Stimulated activated CD4-positive, alpha-beta T cell treated with anti-CD3 and anti-CD28 coated beads, Interleukin-15, amount 100 ng/mL, for 1 hour (primary cell): ENCODE measurements at regions not wholly inside any gene's neighbourhood (a gene's known extent, or its start where the extent isn't known, plus 50 kb on each side); places are given as distances from the start of the nearest gene placed in this dataset.

Experiments used
- DNase-seq, 2 donors: peaks; one replicate each; pipeline ENCODE4 v3.0.0-alpha.2; 2020; ENCODE audit warnings: low read depth in 1 of 2, low spot score in 1 of 2

DNA sequence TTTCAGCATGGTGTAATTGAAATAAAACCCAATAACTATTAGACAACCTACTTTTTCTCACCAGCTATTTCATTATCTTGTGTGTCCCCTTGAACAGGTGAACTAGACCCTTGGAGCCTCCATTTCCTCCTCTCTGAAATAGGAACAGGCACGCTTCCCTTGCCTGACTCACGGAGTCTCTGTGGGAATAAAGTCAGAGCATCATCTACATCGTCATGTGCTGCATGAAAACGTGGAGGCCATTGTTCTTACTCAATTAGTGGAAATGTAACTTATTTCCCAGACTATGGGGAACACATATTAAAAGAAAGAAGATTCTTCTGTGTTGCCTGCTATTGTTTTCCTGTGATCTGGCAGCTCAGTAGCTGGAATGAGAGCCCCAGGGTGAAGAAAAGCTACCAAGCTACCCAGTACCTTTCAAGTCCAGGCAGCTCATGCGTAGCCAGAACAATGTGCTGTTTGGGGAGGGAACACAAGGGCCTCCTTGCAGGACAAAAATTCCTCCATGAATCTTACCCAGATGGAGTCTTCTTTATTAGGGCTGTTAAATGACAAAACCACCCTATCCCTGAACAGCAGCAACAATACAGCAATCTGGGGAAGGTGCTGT lies 59.8 kb downstream of the SOX11 start:
- DNase-seq, result no peak

GRCh38 chr2:5756272-5756671 lies 64.1 kb downstream of the SOX11 start:
- DNase-seq, result no peak

DNA sequence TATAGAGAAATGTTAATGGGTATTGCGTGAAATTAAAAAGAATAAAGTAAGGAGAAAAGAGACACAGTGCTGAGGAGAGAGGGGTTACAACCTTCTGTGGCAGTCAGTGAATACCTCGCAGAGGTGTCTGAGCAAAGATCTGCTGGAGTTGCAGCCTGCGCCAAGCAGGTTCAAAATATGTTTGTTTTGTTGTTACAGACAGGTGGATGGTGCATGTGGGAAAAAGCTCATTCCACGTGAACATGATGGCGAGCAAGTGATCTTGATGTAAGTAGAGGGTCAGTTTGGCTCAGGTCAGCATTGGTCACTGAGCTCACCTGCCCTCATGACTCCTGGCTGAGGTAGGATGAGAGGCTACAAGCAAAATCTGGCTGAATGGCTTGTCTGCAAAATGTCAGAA lies 66.2 kb downstream of the SOX11 start:
- DNase-seq, result no peak

GRCh38 chr2:5759949-5760348 lies 67.8 kb downstream of the SOX11 start:
- no peak for DNase-seq

DNA sequence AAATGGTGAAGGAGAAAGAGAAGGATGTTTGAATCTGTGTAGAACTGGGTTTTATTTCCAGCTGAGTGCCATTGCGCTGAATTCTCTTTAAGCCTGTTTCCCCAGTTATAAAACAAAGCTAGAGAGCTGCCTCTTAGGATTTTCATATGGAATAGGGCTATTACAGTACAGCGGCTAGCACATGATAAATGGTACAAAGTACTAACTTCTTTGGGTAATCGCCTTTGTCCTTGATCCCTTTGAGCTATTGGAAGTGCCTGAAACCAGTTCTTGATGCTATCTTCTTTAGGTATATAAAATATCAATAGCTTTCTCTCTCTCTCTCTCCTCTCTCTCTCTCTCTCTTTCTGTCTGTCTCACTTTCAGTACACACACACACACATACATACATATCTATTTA lies 71.3 kb downstream of the SOX11 start:
- DNase-seq, result no peak

DNA sequence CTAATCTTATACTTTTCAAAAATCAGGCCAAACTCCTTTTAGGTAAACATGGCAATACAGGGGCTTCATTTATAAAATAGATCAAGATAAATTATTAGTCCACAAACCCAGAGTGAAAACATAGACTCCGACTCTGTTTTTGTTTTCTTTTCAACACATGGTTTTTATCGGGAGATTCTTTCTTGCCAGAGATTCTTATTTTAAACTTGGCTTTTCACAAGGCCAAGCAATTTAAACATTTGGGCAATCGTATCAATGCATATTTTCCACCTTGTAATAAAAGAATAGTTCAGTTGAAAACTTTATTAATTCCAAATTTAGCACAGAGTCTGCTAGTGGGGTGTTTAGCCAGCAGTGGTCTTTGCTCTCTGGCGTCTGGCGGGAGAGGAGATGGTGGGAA lies 71.9 kb downstream of the SOX11 start:
- no peak for DNase-seq

DNA sequence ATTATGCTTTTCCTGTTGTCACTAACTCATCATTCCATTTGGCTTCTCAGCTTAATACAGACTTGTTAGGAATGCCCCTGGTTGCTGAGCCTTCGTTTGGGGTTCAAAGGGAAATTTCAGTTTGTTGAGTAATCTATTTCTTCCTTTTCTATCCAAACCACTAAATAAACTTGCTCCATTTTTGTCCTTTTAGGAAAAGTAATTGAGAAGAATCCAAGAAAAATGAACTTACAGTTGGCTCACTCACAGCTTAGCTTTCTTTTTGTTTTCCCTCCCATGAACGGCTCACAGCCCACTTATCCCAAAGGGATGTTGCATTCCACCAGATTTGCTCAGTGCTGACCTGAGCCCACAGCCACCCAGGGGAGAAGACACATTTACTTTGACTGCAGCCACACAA lies 73.9 kb downstream of the SOX11 start:
- DNase-seq, result no peak

DNA sequence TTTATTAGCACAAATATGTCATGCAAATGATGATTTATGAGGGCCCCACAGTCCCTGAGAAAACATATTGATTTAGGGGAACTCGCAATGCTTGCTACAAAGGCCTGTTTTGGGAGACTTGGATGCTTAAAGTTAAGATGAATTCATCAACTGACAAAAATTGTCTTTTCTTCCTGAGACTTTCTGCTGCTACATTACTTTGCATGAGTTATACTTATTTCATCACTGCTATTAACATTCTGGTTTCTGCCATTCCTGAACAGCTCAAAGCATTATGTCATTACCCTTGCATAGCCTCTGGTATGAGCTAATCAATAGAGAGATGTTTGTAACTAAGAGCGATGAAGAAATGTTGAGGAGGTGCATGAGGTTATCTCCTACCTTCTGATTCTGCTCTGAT lies 74.4 kb downstream of the SOX11 start:
- DNase-seq, result no peak

DNA sequence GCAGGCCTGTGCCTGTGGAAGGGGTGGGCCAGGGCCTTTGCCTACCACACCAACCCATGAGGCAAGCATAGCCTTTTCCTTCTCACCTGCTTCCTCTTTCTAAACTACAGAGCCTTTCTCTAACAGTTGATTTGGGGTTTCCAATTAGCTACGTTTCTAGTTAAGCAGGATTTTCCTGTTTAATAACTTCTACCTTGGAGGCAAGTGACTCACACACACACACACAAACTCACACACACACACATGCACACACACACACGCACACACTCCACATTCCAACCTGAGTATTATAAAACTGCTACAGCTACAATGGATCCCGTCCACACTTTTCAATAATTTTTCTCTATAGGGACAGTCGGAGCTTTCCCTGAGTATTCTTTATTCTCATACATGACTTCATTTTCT lies 84.9 kb downstream of the SOX11 start:
- DNase-seq, result no peak

DNA sequence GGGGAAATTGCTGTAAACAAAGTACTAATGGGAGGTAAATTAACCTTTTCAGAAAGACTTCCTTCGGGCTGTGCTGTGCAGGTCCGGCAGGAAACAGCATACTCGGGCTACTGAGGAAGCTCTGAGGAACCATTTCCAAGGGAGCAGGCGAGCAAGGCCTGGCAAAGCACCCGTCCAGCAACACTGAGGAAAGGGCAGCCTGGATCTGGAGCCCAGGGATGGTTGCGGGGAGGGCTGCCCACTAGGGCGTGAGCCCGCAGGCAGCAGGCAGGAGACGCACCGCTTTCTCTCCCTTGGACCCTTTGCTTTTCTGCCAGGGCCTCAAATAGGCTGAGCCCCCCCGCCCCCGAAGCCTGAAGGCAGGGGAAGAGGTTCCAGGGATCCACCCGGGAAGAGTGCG lies 89.5 kb downstream of the SOX11 start:
- DNase-seq, result no peak

DNA sequence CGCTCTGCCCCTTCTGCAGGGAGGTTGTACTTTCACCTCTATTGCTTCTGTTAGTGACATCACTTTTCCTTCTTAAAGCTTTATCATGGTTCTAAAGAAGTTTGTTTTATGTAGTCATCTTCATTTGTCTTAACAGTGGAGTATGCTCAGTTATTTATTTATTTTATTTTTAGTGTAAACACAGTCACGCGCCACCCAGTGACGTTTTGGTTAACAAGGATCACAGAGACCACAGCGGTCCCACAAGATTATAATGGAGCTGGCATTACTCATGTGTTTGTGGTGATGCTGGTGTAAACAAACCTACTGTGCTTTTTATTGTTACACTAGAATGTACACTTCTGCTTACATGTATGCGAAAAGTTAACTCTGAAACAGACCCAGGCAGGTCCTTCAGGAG lies 89.9 kb downstream of the SOX11 start:
- DNase-seq, result no peak

DNA sequence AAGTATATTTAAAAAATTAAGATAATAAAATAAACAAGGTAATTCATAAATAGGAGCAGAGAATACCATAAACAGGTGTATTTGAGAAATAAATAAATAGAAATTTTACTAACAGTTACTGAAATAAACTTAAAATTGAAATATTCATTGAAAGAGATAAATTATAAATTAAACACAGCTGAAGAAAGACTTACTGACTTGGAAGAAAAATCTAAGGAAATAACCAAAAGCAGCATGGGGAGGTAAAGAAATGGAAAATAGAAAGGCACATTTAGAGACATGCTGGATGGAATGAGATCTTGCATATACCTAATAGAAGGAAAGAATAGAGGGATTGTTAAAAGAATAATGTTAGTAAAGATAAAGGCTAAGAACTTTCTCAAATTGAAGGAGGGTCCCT lies 96.3 kb downstream of the SOX11 start:
- DNase-seq, result no peak

GRCh38 chr2:5791371-5791770 lies 99.2 kb downstream of the SOX11 start:
- no peak for DNase-seq

DNA sequence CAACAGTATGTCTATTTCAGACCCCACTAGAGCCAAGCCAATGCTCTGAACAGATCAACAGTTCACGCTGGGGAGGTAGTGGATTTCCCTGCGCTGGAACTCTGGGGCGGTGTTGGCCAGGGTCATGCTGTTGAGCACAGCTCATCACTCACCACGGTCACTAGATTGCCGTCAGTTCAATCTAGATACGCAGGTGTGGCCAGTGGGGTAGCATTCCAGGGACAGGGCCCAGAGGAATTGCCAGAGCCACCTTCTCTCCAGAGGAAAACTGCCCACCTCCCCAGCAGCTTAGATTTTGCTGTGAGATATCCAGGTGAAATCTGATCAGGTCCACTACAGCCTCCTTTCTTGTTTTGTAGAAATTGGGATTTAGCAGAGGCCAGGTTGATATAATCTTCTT lies 101.8 kb downstream of the SOX11 start:
- DNase-seq, result no peak

DNA sequence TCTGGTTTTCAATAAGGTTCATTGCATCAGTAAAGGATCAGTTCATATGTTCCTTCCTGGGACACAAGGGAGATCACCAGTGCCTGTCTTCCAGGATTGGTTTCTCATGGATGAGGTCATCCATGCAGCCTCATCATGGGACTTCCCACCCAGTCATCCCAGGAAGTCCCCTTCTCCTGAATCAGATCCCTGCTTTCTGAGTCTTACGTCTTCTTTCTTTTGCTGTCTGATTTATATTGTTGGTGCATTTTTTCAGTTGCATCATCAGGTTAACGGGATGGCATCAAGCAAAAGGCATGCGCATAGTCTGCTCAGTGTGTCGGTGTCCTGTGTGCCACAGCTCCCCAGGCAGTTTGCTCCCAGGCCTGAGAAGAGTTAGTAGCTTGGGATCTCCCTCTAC lies 105.9 kb downstream of the SOX11 start:
- no peak for DNase-seq

DNA sequence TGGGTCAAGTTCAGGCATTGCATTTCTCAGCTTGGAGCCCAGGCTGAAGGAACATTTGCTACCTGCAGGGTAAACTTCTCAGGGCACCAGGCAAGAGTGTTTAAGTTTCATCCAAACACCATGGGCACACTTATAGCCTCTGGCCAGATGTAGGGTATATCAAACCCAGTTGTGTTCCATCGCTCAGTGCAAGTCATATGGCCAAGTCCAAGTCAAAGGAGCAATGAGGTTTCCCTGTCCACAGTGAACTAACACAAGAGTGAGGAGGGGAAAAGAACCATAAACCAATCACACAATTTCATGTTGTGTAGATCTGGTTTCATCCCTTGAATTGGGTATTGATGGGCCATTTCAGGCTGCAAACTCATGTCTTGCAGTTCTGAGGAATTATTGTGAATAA lies 107.2 kb downstream of the SOX11 start:
- DNase-seq, result no peak

DNA sequence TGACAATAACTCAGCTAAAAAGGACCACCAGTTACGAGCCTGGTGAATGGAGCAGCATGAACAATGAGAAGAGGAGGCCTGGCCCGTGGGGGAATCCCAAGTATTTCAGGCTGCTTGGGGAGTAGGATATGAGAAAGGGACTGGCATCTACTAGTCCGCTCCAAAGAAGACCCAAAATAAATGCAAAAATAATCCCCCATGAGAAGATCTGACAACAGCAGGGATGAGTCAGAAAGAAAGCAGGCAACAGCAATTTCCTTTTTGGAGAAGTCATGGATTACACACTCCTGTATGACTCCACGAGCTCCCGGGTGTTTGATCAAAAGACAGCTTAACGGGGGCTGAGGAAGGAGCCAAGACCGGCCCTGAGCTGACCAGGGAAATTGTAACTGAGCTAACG lies 111.4 kb downstream of the SOX11 start:
- no peak for DNase-seq

- no peak for DNase-seq
Measured at GRCh38 chr2:5818961-5819600, 126.9 kb downstream of the SOX11 start.

GRCh38 chr2:5824126-5824525 lies 131.9 kb downstream of the SOX11 start:
- DNase-seq, result no peak

DNA sequence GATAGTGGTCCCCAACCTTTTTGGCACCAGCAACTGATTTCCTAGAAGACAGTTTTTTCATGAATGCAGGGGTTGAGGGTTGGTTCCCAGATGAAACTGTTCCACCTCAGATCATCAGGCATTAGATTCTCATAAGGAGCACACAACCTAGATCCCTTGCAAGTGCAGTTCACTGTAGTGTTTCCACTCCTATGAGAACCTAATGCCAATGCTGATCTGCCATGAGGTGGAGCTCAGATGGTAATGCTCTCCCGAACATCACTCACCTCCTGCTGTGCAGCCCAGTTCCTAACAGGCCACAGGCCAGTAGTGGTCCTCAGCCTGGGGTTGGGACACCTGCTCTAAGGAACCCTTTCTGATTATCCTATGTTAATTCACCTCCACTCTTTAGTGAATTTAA lies 133.5 kb downstream of the SOX11 start:
- no peak for DNase-seq

GRCh38 chr2:5826979-5827655 lies 134.9 kb downstream of the SOX11 start:
- no peak for DNase-seq

- no peak for DNase-seq
Measured at GRCh38 chr2:5834501-5834900, 142.3 kb downstream of the SOX11 start.

GRCh38 chr2:5839550-5839949 lies 147.4 kb downstream of the SOX11 start:
- DNase-seq, result no peak
